ENCODE measurements at regions not wholly inside any gene's neighbourhood (a gene's known extent, or its start where the extent isn't known, plus 50 kb on each side); places are given as distances from the start of the nearest gene placed in this dataset.
A peak's percentile ranks its signal among the peaks of the same experiment; 100 is the strongest.

- H3K4me1 Mint-ChIP-seq, result peaks cover 7% of the 10 kb centered on the region
- Histone ChIP-seq H3K9me2 (ENCODE audit: insufficient read depth) (no peaks in the 10 kb centered on the region), H3F3A (replicated peaks; ENCODE audit: low read depth) (no peaks in the 10 kb centered on the region), H4K20me1 (replicated peaks; ENCODE audit: insufficient read depth) (no peaks in the 10 kb centered on the region), H3K4me2 (no peak overlapping the region), H3K79me2 (replicated peaks; ENCODE audit: insufficient read depth) (no peaks in the 10 kb centered on the region), H3K4me3 (no peak overlapping the region), H3K27ac (ENCODE audit: low read depth) (no peak overlapping the region), H3K36me3 (ENCODE audit: insufficient read depth) (no peaks in the 10 kb centered on the region), H3K4me1 (ENCODE audit: insufficient read depth) (no peaks in the 10 kb centered on the region), H2AFZ (peak overlapping the region; percentile 44), H3K27me3 (ENCODE audit: insufficient read depth) (no peaks in the 10 kb centered on the region)
- H3K27ac Mint-ChIP-seq, result no peak overlapping the region
- no peaks in the 10 kb centered on the region; the same call in 2 of the 3 replicates for H3K36me3 Mint-ChIP-seq (ENCODE audit: low read depth)
- no peak overlapping the region for H3K4me3 Mint-ChIP-seq
- TF ChIP-seq JUNB (IDR thresholded peaks at IDR 0.05; ENCODE audit: unreplicated experiment) (no peak), REST (IDR thresholded peaks at IDR 0.05; ENCODE audit: unreplicated experiment) (no peak), NANOG (IDR thresholded peaks at IDR 0.05; ENCODE audit: borderline replicate concordance) (no peak), ETS1 (IDR thresholded peaks at IDR 0.05) (no peak), ZNF462 (CRISPR knock-in tag; IDR thresholded peaks at IDR 0.05) (no peak), EZH2phosphoT487 (IDR thresholded peaks at IDR 0.05; ENCODE audit: unreplicated experiment) (no peak), POLR2AphosphoS5 (IDR thresholded peaks at IDR 0.05; ENCODE audit: low read depth) (no peak), EZH2 (IDR thresholded peaks at IDR 0.05; ENCODE audit: low read depth, unreplicated experiment) (no peak), STAT1 (IDR thresholded peaks at IDR 0.05; ENCODE audit: unreplicated experiment) (no peak), ZNF331 (CRISPR knock-in tag; IDR thresholded peaks at IDR 0.05; ENCODE audit: low read depth) (no peak), CTCF (conservative IDR thresholded peaks at IDR 0.05; ENCODE audit: low read depth in 2 of 2) (no peak), ZNF114 (CRISPR knock-in tag; IDR thresholded peaks at IDR 0.05) (no peak), CREB1 (CRISPR knock-in tag; IDR thresholded peaks at IDR 0.05; ENCODE audit: low read depth) (no peak)
- DNase-seq (ENCODE audit: low spot score), result no peak
- H3K9me3 Mint-ChIP-seq, result 0 out of 3 replicates have a peak, but pooled peaks cover 2% of the 10 kb centered on the region
- no peak for ATAC-seq
- peaks cover 2% of the 10 kb centered on the region for H3K27me3 Mint-ChIP-seq (ENCODE audit: insufficient read depth, low read depth, poor library complexity)
Measured at GRCh38 chr2:49845671-49846070, 691.4 kb upstream of the FSHR start.

All from GM23338 (cell line).